Thoracic aorta (tissue), 2 donors: ENCODE measurements at regions not wholly inside any gene's neighbourhood (a gene's known extent, or its start where the extent isn't known, plus 50 kb on each side); places are given as distances from the start of the nearest gene placed in this dataset.
"Not testable (repeated sequence)": the region's sequence is repeated elsewhere in the genome, so short reads cannot be mapped to it uniquely, and the experiment has no call there.

Experiments used
- ATAC-seq: fragments of 150-250 bp; one replicate; pipeline ENCODE4 v1.8.0; 2017; ENCODE audit warnings: low read depth; ENCODE audit not compliant: insufficient number of reproducible peaks, low FRiP score
- DNase-seq: peaks from one replicate; pipeline ENCODE4 v3.0.0-alpha.2; 2020; ENCODE audit warnings: low spot score
- H3K27ac ChIP-seq, 2 donors: fragments of 200-600 bp; sonication (generic); 1 replicate in 1 of 2; 2 replicates in 1 of 2; pipeline ENCODE4 v1.5.1; 2016; ENCODE audit warnings: mild to moderate bottlenecking in 2 of 2, moderate library complexity in 2 of 2
- H3K27me3 ChIP-seq: fragments of 200-600 bp; sonication (generic); replicated peaks from 2 replicates; pipeline ENCODE4 v1.6.0; 2016; ENCODE audit warnings: mild to moderate bottlenecking; ENCODE audit not compliant: insufficient read depth
- H3K36me3 ChIP-seq: fragments of 200-600 bp; sonication (generic); one replicate; pipeline ENCODE4 v1.5.1; 2016
- H3K4me1 ChIP-seq, 2 donors: fragments of 200-600 bp; sonication (generic); 1 replicate in 1 of 2; 2 replicates in 1 of 2; pipeline versions ENCODE4 v1.5.1 to v1.6.0; 2016; ENCODE audit warnings: low read depth in 2 of 2, mild to moderate bottlenecking in 1 of 2; ENCODE audit not compliant: control insufficient read depth in 1 of 2
- H3K4me3 ChIP-seq: fragments of 200-600 bp; sonication (generic); 2 replicates; pipeline ENCODE4 v1.5.1; 2016; ENCODE audit warnings: mild to moderate bottlenecking
- H3K9me3 ChIP-seq: fragments of 200-600 bp; sonication (generic); 2 replicates; pipeline ENCODE4 v1.5.1; 2016
- TF ChIP-seq, protein P1 (sequence below): fragments of 200-600 bp; sonication (generic); IDR thresholded peaks from one replicate; pipeline ENCODE4 v1.5.1; 2019; ENCODE audit warnings: antibody characterized with exemption

DNA sequence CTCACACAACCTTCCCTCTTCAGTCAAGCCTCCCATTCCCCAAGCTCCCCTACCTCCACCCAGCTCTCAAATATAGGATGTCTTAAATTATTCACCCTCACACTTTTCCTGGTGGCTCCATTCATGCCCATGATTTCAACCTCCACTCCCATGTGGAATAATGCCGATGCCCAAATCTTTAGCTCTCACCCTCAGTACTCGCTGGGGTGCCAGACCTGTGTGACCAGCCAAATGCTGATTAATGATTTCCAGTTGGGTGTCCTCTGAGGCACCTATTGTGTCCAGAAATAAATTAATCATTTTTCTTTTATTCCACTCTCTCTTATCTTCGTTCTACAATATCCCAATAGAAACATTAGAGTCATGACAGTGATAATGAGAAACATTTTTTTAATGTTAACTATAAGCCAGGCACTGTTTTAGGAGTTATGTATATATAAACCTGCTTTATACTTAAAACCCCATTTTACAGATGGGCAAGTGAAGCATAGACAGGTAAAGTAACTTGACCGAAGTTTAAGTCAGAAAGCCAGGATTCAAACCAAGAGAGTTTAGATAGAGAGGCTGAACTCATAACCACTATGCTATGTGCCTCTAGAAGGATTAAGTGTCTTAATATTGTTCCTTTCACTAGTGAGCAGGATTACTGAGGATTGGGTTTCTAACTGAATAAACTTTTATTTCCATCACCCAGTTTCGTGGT lies 209.7 kb downstream of the DUSP10 start:
- DNase-seq (no peak), ATAC-seq (no peak)
- no peaks in the 10 kb centered on the region for H3K9me3 ChIP-seq
- no peak overlapping the region for H3K27ac ChIP-seq
- TF ChIP-seq, protein P1, sequence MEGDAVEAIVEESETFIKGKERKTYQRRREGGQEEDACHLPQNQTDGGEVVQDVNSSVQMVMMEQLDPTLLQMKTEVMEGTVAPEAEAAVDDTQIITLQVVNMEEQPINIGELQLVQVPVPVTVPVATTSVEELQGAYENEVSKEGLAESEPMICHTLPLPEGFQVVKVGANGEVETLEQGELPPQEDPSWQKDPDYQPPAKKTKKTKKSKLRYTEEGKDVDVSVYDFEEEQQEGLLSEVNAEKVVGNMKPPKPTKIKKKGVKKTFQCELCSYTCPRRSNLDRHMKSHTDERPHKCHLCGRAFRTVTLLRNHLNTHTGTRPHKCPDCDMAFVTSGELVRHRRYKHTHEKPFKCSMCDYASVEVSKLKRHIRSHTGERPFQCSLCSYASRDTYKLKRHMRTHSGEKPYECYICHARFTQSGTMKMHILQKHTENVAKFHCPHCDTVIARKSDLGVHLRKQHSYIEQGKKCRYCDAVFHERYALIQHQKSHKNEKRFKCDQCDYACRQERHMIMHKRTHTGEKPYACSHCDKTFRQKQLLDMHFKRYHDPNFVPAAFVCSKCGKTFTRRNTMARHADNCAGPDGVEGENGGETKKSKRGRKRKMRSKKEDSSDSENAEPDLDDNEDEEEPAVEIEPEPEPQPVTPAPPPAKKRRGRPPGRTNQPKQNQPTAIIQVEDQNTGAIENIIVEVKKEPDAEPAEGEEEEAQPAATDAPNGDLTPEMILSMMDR: no peak
- H3K36me3 ChIP-seq: no peaks in the 10 kb centered on the region
- no peak overlapping the region for H3K4me3 ChIP-seq
- no peaks in the 10 kb centered on the region for H3K27me3 ChIP-seq
- H3K4me1 ChIP-seq: no peaks in the 10 kb centered on the region

- no peaks in the 10 kb centered on the region for H3K36me3 ChIP-seq
- no peak overlapping the region for H3K27ac ChIP-seq
- ATAC-seq (no peak), DNase-seq (no peak)
- H3K27me3 ChIP-seq: no peaks in the 10 kb centered on the region
- H3K9me3 ChIP-seq: no peaks in the 10 kb centered on the region
- no peaks in the 10 kb centered on the region for H3K4me1 ChIP-seq
- TF ChIP-seq, protein P1: no peak
- H3K4me3 ChIP-seq: no peak overlapping the region
Measured at GRCh38 chr1:221541296-221541695, 200.6 kb downstream of the DUSP10 start.

DNA sequence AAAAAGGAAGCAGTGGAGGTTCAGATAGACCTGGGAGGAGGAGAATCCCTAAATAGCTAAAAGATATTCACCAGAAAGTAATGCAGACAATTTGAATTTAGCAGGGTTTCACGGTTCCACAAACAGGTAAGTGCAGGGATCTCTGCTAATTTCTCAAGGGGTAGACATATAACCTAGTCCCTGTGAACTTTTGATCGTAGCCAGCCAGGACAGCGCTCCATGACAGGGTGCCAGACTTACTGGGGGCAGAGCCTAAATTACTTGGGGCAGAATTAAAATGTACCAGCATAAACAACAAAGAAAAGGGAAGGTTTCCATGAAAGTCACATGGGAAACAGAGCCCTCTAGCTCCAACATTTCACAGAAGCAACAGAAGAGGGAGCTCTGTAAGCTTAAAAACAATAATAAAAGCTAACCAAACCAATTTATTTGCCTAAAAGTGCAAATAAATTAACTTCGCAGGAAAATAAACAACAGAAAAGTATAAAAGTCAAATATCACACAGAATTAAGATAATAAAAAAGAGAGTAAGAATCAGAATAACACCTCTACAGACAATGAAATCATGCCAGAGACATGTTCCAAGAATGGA lies 198.3 kb downstream of the DUSP10 start:
- Histone ChIP-seq H3K36me3 (no peaks in the 10 kb centered on the region), H3K4me3 (no peak overlapping the region), H3K4me1 (no peaks in the 10 kb centered on the region), H3K9me3 (no peaks in the 10 kb centered on the region), H3K27me3 (no peaks in the 10 kb centered on the region), H3K27ac (no peak overlapping the region)
- DNase-seq (no peak), ATAC-seq (no peak)
- TF ChIP-seq, protein P1: no peak

GRCh38 chr1:221548942-221549341 lies 192.9 kb downstream of the DUSP10 start:
- H3K9me3 ChIP-seq: no peaks in the 10 kb centered on the region
- DNase-seq (no peak), ATAC-seq (no peak)
- no peak overlapping the region for H3K4me3 ChIP-seq
- TF ChIP-seq, protein P1: no peak
- H3K27me3 ChIP-seq: no peaks in the 10 kb centered on the region
- H3K36me3 ChIP-seq: no peaks in the 10 kb centered on the region
- no peak overlapping the region for H3K27ac ChIP-seq
- no peaks in the 10 kb centered on the region for H3K4me1 ChIP-seq

DNA sequence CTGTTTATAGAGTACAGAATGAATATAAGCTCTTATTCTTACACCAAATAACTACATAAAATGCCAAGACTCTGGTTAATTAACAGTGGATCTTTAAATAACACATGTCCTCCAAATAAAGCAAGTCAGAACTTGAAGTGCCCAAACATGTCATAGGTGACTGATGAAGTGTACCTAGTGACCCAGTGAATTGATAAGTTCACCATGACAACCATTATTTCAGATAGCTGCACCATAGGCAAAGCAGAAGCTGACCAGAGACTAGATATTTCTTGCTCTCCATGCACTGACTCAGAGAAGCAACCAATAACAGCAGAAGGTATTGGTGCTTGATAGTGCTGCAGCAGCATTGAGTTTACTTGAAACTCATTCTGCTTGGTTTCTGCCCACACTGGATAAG lies 192.1 kb downstream of the DUSP10 start:
- Histone ChIP-seq H3K4me1 (no peaks in the 10 kb centered on the region), H3K27me3 (no peaks in the 10 kb centered on the region), H3K9me3 (no peaks in the 10 kb centered on the region), H3K27ac (no peak overlapping the region), H3K4me3 (no peak overlapping the region), H3K36me3 (no peaks in the 10 kb centered on the region)
- ATAC-seq (no peak), DNase-seq (no peak)
- TF ChIP-seq, protein P1: no peak

GRCh38 chr1:221552792-221553191 lies 189.1 kb downstream of the DUSP10 start:
- not testable (repeated sequence) for DNase-seq, H3K4me1 ChIP-seq, H3K4me3 ChIP-seq, ATAC-seq, H3K9me3 ChIP-seq, H3K27ac ChIP-seq, H3K27me3 ChIP-seq, H3K36me3 ChIP-seq
